ENCODE measurements at regions not wholly inside any gene's neighbourhood (a gene's known extent, or its start where the extent isn't known, plus 50 kb on each side); places are given as distances from the start of the nearest gene placed in this dataset.

GRCh38 chr12:90084018-90084417 is 375.4 kb upstream of the ATP2B1 start:
- Histone ChIP-seq H3K27me3 (ENCODE audit: insufficient read depth, low read depth, severe bottlenecking) (no peaks in the 10 kb centered on the region), H3K27ac (no peak overlapping the region), H3K36me3 (no peaks in the 10 kb centered on the region), H3K9me3 (ENCODE audit: severe bottlenecking) (no peaks in the 10 kb centered on the region), H3K4me3 (ENCODE audit: low read depth, low read length) (no peak overlapping the region)
- DNase-seq, result no peak
- no peak for TF ChIP-seq CTCF (IDR thresholded peaks at IDR 0.05; ENCODE audit: low read depth, low read length)

GRCh38 chr12:90080616-90081015 is 372.0 kb upstream of the ATP2B1 start:
- H3K36me3 ChIP-seq, result no peaks in the 10 kb centered on the region
- H3K27ac ChIP-seq, result no peak overlapping the region
- TF ChIP-seq CTCF (IDR thresholded peaks at IDR 0.05; ENCODE audit: low read depth, low read length), result no peak
- H3K9me3 ChIP-seq (ENCODE audit: severe bottlenecking), result no peaks in the 10 kb centered on the region
- no peak for DNase-seq
- H3K27me3 ChIP-seq (ENCODE audit: insufficient read depth, low read depth, severe bottlenecking), result no peaks in the 10 kb centered on the region
- H3K4me3 ChIP-seq (ENCODE audit: low read depth, low read length), result no peak overlapping the region

- DNase-seq, result no peak
- Histone ChIP-seq H3K27me3 (ENCODE audit: insufficient read depth, low read depth, severe bottlenecking) (no peaks in the 10 kb centered on the region), H3K4me3 (ENCODE audit: low read depth, low read length) (no peak overlapping the region), H3K27ac (no peak overlapping the region), H3K9me3 (ENCODE audit: severe bottlenecking) (no peaks in the 10 kb centered on the region), H3K36me3 (no peaks in the 10 kb centered on the region)
- TF ChIP-seq CTCF (IDR thresholded peaks at IDR 0.05; ENCODE audit: low read depth, low read length), result no peak
Observed at GRCh38 chr12:90079529-90080210, 371.0 kb upstream of the ATP2B1 start.

- Histone ChIP-seq H3K4me3 (ENCODE audit: low read depth, low read length) (no peak overlapping the region), H3K27ac (no peak overlapping the region), H3K9me3 (ENCODE audit: severe bottlenecking) (no peaks in the 10 kb centered on the region), H3K36me3 (no peaks in the 10 kb centered on the region), H3K27me3 (ENCODE audit: insufficient read depth, low read depth, severe bottlenecking) (no peaks in the 10 kb centered on the region)
- no peak for TF ChIP-seq CTCF (IDR thresholded peaks at IDR 0.05; ENCODE audit: low read depth, low read length)
- no peak for DNase-seq
Observed at GRCh38 chr12:90078344-90078743, 369.7 kb upstream of the ATP2B1 start.

- Histone ChIP-seq H3K4me3 (ENCODE audit: low read depth, low read length) (no peak overlapping the region), H3K27me3 (ENCODE audit: insufficient read depth, low read depth, severe bottlenecking) (no peaks in the 10 kb centered on the region), H3K9me3 (ENCODE audit: severe bottlenecking) (no peaks in the 10 kb centered on the region), H3K36me3 (no peaks in the 10 kb centered on the region), H3K27ac (no peak overlapping the region)
- no peak for TF ChIP-seq CTCF (IDR thresholded peaks at IDR 0.05; ENCODE audit: low read depth, low read length)
- DNase-seq, result no peak
Observed at GRCh38 chr12:90077756-90078155, 369.1 kb upstream of the ATP2B1 start.

GRCh38 chr12:90076851-90077319 is 368.2 kb upstream of the ATP2B1 start:
- no peak overlapping the region for H3K4me3 ChIP-seq (ENCODE audit: low read depth, low read length)
- no peak for DNase-seq
- H3K27ac ChIP-seq, result no peak overlapping the region
- no peaks in the 10 kb centered on the region for H3K9me3 ChIP-seq (ENCODE audit: severe bottlenecking)
- TF ChIP-seq CTCF (IDR thresholded peaks at IDR 0.05; ENCODE audit: low read depth, low read length), result no peak
- H3K27me3 ChIP-seq (ENCODE audit: insufficient read depth, low read depth, severe bottlenecking), result no peaks in the 10 kb centered on the region
- no peaks in the 10 kb centered on the region for H3K36me3 ChIP-seq
